ENCODE measurements at regions not wholly inside any gene's neighbourhood (a gene's known extent, or its start where the extent isn't known, plus 50 kb on each side); places are given as distances from the start of the nearest gene placed in this dataset.

- no peak overlapping the region for H3K4me3 ChIP-seq (ENCODE audit: low read length, poor library complexity, severe bottlenecking)
- H2AFZ ChIP-seq (ENCODE audit: low read length), result no peak overlapping the region
- H3K36me3 ChIP-seq (ENCODE audit: insufficient read depth, low read length), result peaks cover 29% of the 10 kb centered on the region; the same call in 1 of the 2 replicates
- H3K9me2 ChIP-seq (replicated peaks; ENCODE audit: low read depth, low read length), result no peaks in the 10 kb centered on the region
- H3K4me2 ChIP-seq (ENCODE audit: low read depth, low read length, poor library complexity, severe bottlenecking), result no peak overlapping the region
- TF ChIP-seq CTCF (conservative IDR thresholded peaks at IDR 0.05; ENCODE audit: low read length), result no peak
- TF ChIP-seq EZH2phosphoT487 (IDR thresholded peaks at IDR 0.05; ENCODE audit: borderline replicate concordance), result no peak
- no peaks in the 10 kb centered on the region for H3K27me3 ChIP-seq (ENCODE audit: insufficient read depth, low read length, poor library complexity, severe bottlenecking)
- H3K79me2 ChIP-seq (ENCODE audit: insufficient read depth, low read length), result no peaks in the 10 kb centered on the region
- no peaks in the 10 kb centered on the region for H3F3A ChIP-seq (ENCODE audit: low read depth)
- H3K4me1 ChIP-seq (ENCODE audit: insufficient read depth, low read length, poor library complexity, severe bottlenecking), result no peaks in the 10 kb centered on the region
- no peaks in the 10 kb centered on the region; the same call in 1 of the 2 replicates for H3K9me3 ChIP-seq (ENCODE audit: insufficient read depth, low read depth, low read length)
- no peaks in the 10 kb centered on the region for H4K20me1 ChIP-seq (ENCODE audit: insufficient read depth, low read length, poor library complexity, severe bottlenecking)
- H3K9ac ChIP-seq (ENCODE audit: low read depth, low read length, poor library complexity, severe bottlenecking), result no peak overlapping the region
Observed at GRCh38 chrX:131709553-131709952, 165.7 kb downstream of the OR13H1 start.

DNA sequence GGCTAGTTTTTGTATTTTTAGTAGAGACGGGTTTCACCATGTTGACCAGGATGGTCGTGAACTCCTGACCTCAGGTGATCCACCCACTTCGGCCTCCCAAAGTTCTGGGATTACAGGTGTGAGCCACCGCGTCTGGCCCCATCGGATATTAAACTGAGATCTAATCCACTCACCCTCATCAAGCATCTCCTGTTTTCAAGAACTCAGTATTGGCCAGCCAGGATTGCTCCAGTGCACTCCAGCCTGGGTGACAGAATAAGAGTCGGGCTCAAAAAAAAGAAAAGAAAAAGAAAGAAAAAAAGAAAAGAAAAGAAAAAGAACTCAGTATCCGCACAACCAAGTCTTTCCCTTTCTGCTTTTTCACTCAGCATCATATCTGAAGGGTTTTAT is 167.6 kb downstream of the OR13H1 start:
- no peak overlapping the region for H3K4me2 ChIP-seq (ENCODE audit: low read depth, low read length, poor library complexity, severe bottlenecking)
- no peaks in the 10 kb centered on the region for H3K27me3 ChIP-seq (ENCODE audit: insufficient read depth, low read length, poor library complexity, severe bottlenecking)
- no peak for TF ChIP-seq EZH2phosphoT487 (IDR thresholded peaks at IDR 0.05; ENCODE audit: borderline replicate concordance)
- no peak for TF ChIP-seq CTCF (conservative IDR thresholded peaks at IDR 0.05; ENCODE audit: low read length)
- H3F3A ChIP-seq (ENCODE audit: low read depth), result no peaks in the 10 kb centered on the region
- H3K36me3 ChIP-seq (ENCODE audit: insufficient read depth, low read length), result peaks cover 29% of the 10 kb centered on the region; the same call in 1 of the 2 replicates
- H3K9me2 ChIP-seq (replicated peaks; ENCODE audit: low read depth, low read length), result no peaks in the 10 kb centered on the region
- no peaks in the 10 kb centered on the region for H4K20me1 ChIP-seq (ENCODE audit: insufficient read depth, low read length, poor library complexity, severe bottlenecking)
- H3K4me3 ChIP-seq (ENCODE audit: low read length, poor library complexity, severe bottlenecking), result no peak overlapping the region
- H3K9ac ChIP-seq (ENCODE audit: low read depth, low read length, poor library complexity, severe bottlenecking), result no peak overlapping the region
- H3K79me2 ChIP-seq (ENCODE audit: insufficient read depth, low read length), result no peaks in the 10 kb centered on the region
- no peak overlapping the region for H2AFZ ChIP-seq (ENCODE audit: low read length)
- no peaks in the 10 kb centered on the region; the same call in 1 of the 2 replicates for H3K9me3 ChIP-seq (ENCODE audit: insufficient read depth, low read depth, low read length)
- no peaks in the 10 kb centered on the region for H3K4me1 ChIP-seq (ENCODE audit: insufficient read depth, low read length, poor library complexity, severe bottlenecking)

GRCh38 chrX:131723646-131724045 is 179.8 kb downstream of the OR13H1 start:
- Histone ChIP-seq H4K20me1 (ENCODE audit: insufficient read depth, low read length, poor library complexity, severe bottlenecking) (no peaks in the 10 kb centered on the region), H3K4me2 (ENCODE audit: low read depth, low read length, poor library complexity, severe bottlenecking) (no peak overlapping the region), H2AFZ (ENCODE audit: low read length) (no peak overlapping the region), H3K4me3 (ENCODE audit: low read length, poor library complexity, severe bottlenecking) (no peak overlapping the region), H3K9me2 (replicated peaks; ENCODE audit: low read depth, low read length) (no peaks in the 10 kb centered on the region), H3F3A (ENCODE audit: low read depth) (no peaks in the 10 kb centered on the region), H3K4me1 (ENCODE audit: insufficient read depth, low read length, poor library complexity, severe bottlenecking) (no peaks in the 10 kb centered on the region), H3K36me3 (ENCODE audit: insufficient read depth, low read length) (0 out of 2 replicates have a peak, but pooled peaks cover 4% of the 10 kb centered on the region), H3K9me3 (ENCODE audit: insufficient read depth, low read depth, low read length) (no peaks in the 10 kb centered on the region), H3K79me2 (ENCODE audit: insufficient read depth, low read length) (no peaks in the 10 kb centered on the region), H3K27me3 (ENCODE audit: insufficient read depth, low read length, poor library complexity, severe bottlenecking) (no peaks in the 10 kb centered on the region), H3K9ac (ENCODE audit: low read depth, low read length, poor library complexity, severe bottlenecking) (no peak overlapping the region)
- TF ChIP-seq CTCF (conservative IDR thresholded peaks at IDR 0.05; ENCODE audit: low read length), result no peak
- TF ChIP-seq EZH2phosphoT487 (IDR thresholded peaks at IDR 0.05; ENCODE audit: borderline replicate concordance), result no peak

Data from Loucy (cell line).